Kidney epithelial cell (primary cell): ENCODE measurements at regions not wholly inside any gene's neighbourhood (a gene's known extent, or its start where the extent isn't known, plus 50 kb on each side); places are given as distances from the start of the nearest gene placed in this dataset.

Experiments
- DNase-seq: peaks from one replicate; pipeline ENCODE4 v3.0.0-alpha.2; 2010; ENCODE audit warnings: low read depth
- H3K27me3 ChIP-seq: 2 replicates; pipeline ENCODE4 v1.6.0; 2011; ENCODE audit warnings: low read length; ENCODE audit not compliant: control insufficient read depth, insufficient read depth
- H3K36me3 ChIP-seq: 2 replicates; pipeline ENCODE4 v1.5.1; 2011; ENCODE audit warnings: low read length; ENCODE audit not compliant: control insufficient read depth, insufficient read depth
- H3K4me3 ChIP-seq: 2 replicates; pipeline ENCODE4 v1.5.1; 2011; ENCODE audit warnings: low read depth, mild to moderate bottlenecking, control low read depth, low read length
- CTCF ChIP-seq: IDR thresholded peaks from 2 replicates; pipeline ENCODE4 v1.5.1; 2011; ENCODE audit warnings: mild to moderate bottlenecking, moderate library complexity, low read length, control low read depth, inconsistent platforms; ENCODE audit not compliant: insufficient read depth, poor library complexity, severe bottlenecking

GRCh38 chr17:69860142-69860680 lies 214.8 kb upstream of the KCNJ16 start:
- DNase-seq = no peak
- Histone ChIP-seq H3K4me3 (no peak overlapping the region), H3K36me3 (no peaks in the 10 kb centered on the region), H3K27me3 (no peaks in the 10 kb centered on the region)
- TF ChIP-seq CTCF = no peak

- DNase-seq = no peak
- Histone ChIP-seq H3K36me3 (no peaks in the 10 kb centered on the region), H3K4me3 (no peak overlapping the region), H3K27me3 (no peaks in the 10 kb centered on the region)
- TF ChIP-seq CTCF = no peak
These were observed 210.6 kb upstream of the KCNJ16 start for GRCh38 chr17:69864462-69864861.

- H3K36me3 ChIP-seq = no peaks in the 10 kb centered on the region
- no peak for TF ChIP-seq CTCF
- no peak overlapping the region for H3K4me3 ChIP-seq
- no peak for DNase-seq
- H3K27me3 ChIP-seq = no peaks in the 10 kb centered on the region
These were observed 205.4 kb upstream of the KCNJ16 start for GRCh38 chr17:69869667-69870066.

GRCh38 chr17:69870091-69870530 lies 204.9 kb upstream of the KCNJ16 start:
- TF ChIP-seq CTCF = no peak
- H3K36me3 ChIP-seq = no peaks in the 10 kb centered on the region
- peak; percentile 95 for DNase-seq
- no peak overlapping the region for H3K4me3 ChIP-seq
- no peaks in the 10 kb centered on the region for H3K27me3 ChIP-seq

- Histone ChIP-seq H3K36me3 (no peaks in the 10 kb centered on the region), H3K27me3 (no peaks in the 10 kb centered on the region), H3K4me3 (no peak overlapping the region)
- peak; percentile 10 for DNase-seq
- TF ChIP-seq CTCF = no peak
These were observed 204.2 kb upstream of the KCNJ16 start for GRCh38 chr17:69870751-69871199.

- Histone ChIP-seq H3K4me3 (no peak overlapping the region), H3K27me3 (no peaks in the 10 kb centered on the region), H3K36me3 (no peaks in the 10 kb centered on the region)
- no peak for TF ChIP-seq CTCF
- DNase-seq = no peak
These were observed 203.7 kb upstream of the KCNJ16 start for GRCh38 chr17:69871318-69871717.
